HG03280 (cell line): ENCODE measurements at regions not wholly inside any gene's neighbourhood (a gene's known extent, or its start where the extent isn't known, plus 50 kb on each side); places are given as distances from the start of the nearest gene placed in this dataset.

Experiments
- ATAC-seq: cut with Tn5 transposase; IDR thresholded peaks from one replicate; pipeline ENCODE4 v1.9.1; 2021; ENCODE audit warnings: mild to moderate bottlenecking, moderate library complexity; ENCODE audit not compliant: unreplicated experiment

- ATAC-seq = no peak
Measured at GRCh38 chr7:25926451-25926850, 225.5 kb upstream of the NFE2L3 start.

GRCh38 chr7:25926891-25927625 is 224.9 kb upstream of the NFE2L3 start:
- no peak for ATAC-seq

- no peak for ATAC-seq
Measured at GRCh38 chr7:25927626-25927978, 224.4 kb upstream of the NFE2L3 start.

GRCh38 chr7:25928549-25929330 is 223.3 kb upstream of the NFE2L3 start:
- no peak for ATAC-seq

- ATAC-seq = no peak
Measured at GRCh38 chr7:25929448-25929847, 222.6 kb upstream of the NFE2L3 start.

GRCh38 chr7:25930492-25931048 is 221.4 kb upstream of the NFE2L3 start:
- ATAC-seq = no peak

GRCh38 chr7:25931156-25931555 is 220.8 kb upstream of the NFE2L3 start:
- ATAC-seq = no peak

- no peak for ATAC-seq
Measured at GRCh38 chr7:25933921-25934320, 218.1 kb upstream of the NFE2L3 start.

GRCh38 chr7:25940086-25940906 is 211.7 kb upstream of the NFE2L3 start:
- ATAC-seq = no peak

GRCh38 chr7:25944777-25945515 is 207.1 kb upstream of the NFE2L3 start:
- ATAC-seq = no peak

GRCh38 chr7:25945608-25946007 is 206.4 kb upstream of the NFE2L3 start:
- no peak for ATAC-seq

- no peak for ATAC-seq
Measured at GRCh38 chr7:25946181-25946580, 205.8 kb upstream of the NFE2L3 start.

- no peak for ATAC-seq
Measured at GRCh38 chr7:25947669-25948516, 204.1 kb upstream of the NFE2L3 start.

GRCh38 chr7:25949736-25950487 is 202.1 kb upstream of the NFE2L3 start:
- ATAC-seq = no peak

- peak; percentile 88 for ATAC-seq
Measured at GRCh38 chr7:25950488-25951413, 201.2 kb upstream of the NFE2L3 start.

- no peak for ATAC-seq
Measured at GRCh38 chr7:25951414-25952260, 200.4 kb upstream of the NFE2L3 start.
